Activated CD8-positive, alpha-beta T cell treated with anti-CD3 and anti-CD28 coated beads for 36 hours (primary cell): ENCODE measurements at regions not wholly inside any gene's neighbourhood (a gene's known extent, or its start where the extent isn't known, plus 50 kb on each side); places are given as distances from the start of the nearest gene placed in this dataset.

Experiments used
- ATAC-seq: fragments of 200-7000 bp; cut with Tn5 transposase; one replicate; pipeline ENCODE4 v1.10.0; 2021; ENCODE audit warnings: mild to moderate bottlenecking, moderate library complexity
- CTCF ChIA-PET: fragments of 350-600 bp; sonication (Branson Sonifier 250); formaldehyde crosslinking; loops from one replicate; lab custom pipeline; 2021; ENCODE audit warnings: antibody characterized with exemption; lab: Charles Lee
- POLR2A ChIA-PET: fragments of 350-600 bp; sonication (Branson Sonifier 250); formaldehyde crosslinking; loops from one replicate; lab custom pipeline; 2021; ENCODE audit warnings: antibody characterized with exemption; lab: Charles Lee
- DNase-seq: peaks from one replicate; pipeline ENCODE4 v3.0.0-alpha.2; 2020
- H3K27ac Mint-ChIP-seq: one replicate; pipeline ENCODE4 v1.8.0; 2021; ENCODE audit warnings: mild to moderate bottlenecking, mixed read lengths
- H3K27me3 Mint-ChIP-seq: one replicate; pipeline ENCODE4 v1.8.0; 2021; ENCODE audit warnings: mixed read lengths
- H3K36me3 Mint-ChIP-seq: one replicate; pipeline ENCODE4 v1.8.0; 2021; ENCODE audit warnings: low read depth, mixed read lengths
- H3K4me1 Mint-ChIP-seq: one replicate; pipeline ENCODE4 v1.8.0; 2021; ENCODE audit warnings: low read depth, mixed read lengths
- H3K4me3 Mint-ChIP-seq: one replicate; pipeline ENCODE4 v1.8.0; 2021; ENCODE audit warnings: mild to moderate bottlenecking, moderate library complexity, mixed read lengths
- H3K9me3 Mint-ChIP-seq: one replicate; pipeline ENCODE4 v1.8.0; 2021; ENCODE audit warnings: mixed read lengths
- CTCF ChIP-seq: fragments of 200-600 bp; IDR thresholded peaks from one replicate; pipeline ENCODE4 v1.8.0; 2022; ENCODE audit warnings: antibody characterized with exemption, mild to moderate bottlenecking
- intact Hi-C: fragments of 100-400 bp; cut with micrococcal nuclease; formaldehyde crosslinking; loops from one replicate; pipeline ENCODE4 v1.10.0; 2022

GRCh38 chr2:185240796-185241195 is 497.8 kb upstream of the FSIP2 start:
- Mint-ChIP-seq H3K4me1 (no peaks in the 10 kb centered on the region), H3K36me3 (no peaks in the 10 kb centered on the region), H3K27me3 (no peaks in the 10 kb centered on the region), H3K27ac (no peak overlapping the region), H3K4me3 (no peak overlapping the region), H3K9me3 (peaks cover 11% of the 10 kb centered on the region)
- intact Hi-C loops = no loop called here
- ChIA-PET CTCF (no interaction called here), POLR2A (no interaction called here)
- ATAC-seq (no peak), DNase-seq (no peak)
- no peak for TF ChIP-seq CTCF

GRCh38 chr2:185241556-185241955 is 497.0 kb upstream of the FSIP2 start:
- intact Hi-C loops = no loop called here
- DNase-seq (no peak), ATAC-seq (no peak)
- no peaks in the 10 kb centered on the region for H3K4me1 Mint-ChIP-seq
- no peak overlapping the region for H3K27ac Mint-ChIP-seq
- no peaks in the 10 kb centered on the region for H3K27me3 Mint-ChIP-seq
- ChIA-PET CTCF (no interaction called here), POLR2A (no interaction called here)
- H3K36me3 Mint-ChIP-seq = no peaks in the 10 kb centered on the region
- peaks cover 12% of the 10 kb centered on the region for H3K9me3 Mint-ChIP-seq
- H3K4me3 Mint-ChIP-seq = no peak overlapping the region
- no peak for TF ChIP-seq CTCF

GRCh38 chr2:185242462-185242861 is 496.1 kb upstream of the FSIP2 start:
- no peak for TF ChIP-seq CTCF
- ATAC-seq (no peak), DNase-seq (no peak)
- POLR2A ChIA-PET = no interaction called here
- CTCF ChIA-PET = no interaction called here
- H3K36me3 Mint-ChIP-seq = no peaks in the 10 kb centered on the region
- no peak overlapping the region for H3K27ac Mint-ChIP-seq
- intact Hi-C loops = no loop called here
- peaks cover 6% of the 10 kb centered on the region for H3K9me3 Mint-ChIP-seq
- no peaks in the 10 kb centered on the region for H3K27me3 Mint-ChIP-seq
- no peaks in the 10 kb centered on the region for H3K4me1 Mint-ChIP-seq
- H3K4me3 Mint-ChIP-seq = no peak overlapping the region

GRCh38 chr2:185245216-185245615 is 493.4 kb upstream of the FSIP2 start:
- CTCF ChIA-PET = no interaction called here
- Mint-ChIP-seq H3K4me1 (no peaks in the 10 kb centered on the region), H3K36me3 (no peaks in the 10 kb centered on the region), H3K9me3 (peaks cover 5% of the 10 kb centered on the region), H3K27me3 (no peaks in the 10 kb centered on the region), H3K27ac (no peak overlapping the region), H3K4me3 (no peak overlapping the region)
- ATAC-seq (no peak), DNase-seq (no peak)
- intact Hi-C loops = no loop called here
- TF ChIP-seq CTCF = no peak
- POLR2A ChIA-PET = no interaction called here

DNA sequence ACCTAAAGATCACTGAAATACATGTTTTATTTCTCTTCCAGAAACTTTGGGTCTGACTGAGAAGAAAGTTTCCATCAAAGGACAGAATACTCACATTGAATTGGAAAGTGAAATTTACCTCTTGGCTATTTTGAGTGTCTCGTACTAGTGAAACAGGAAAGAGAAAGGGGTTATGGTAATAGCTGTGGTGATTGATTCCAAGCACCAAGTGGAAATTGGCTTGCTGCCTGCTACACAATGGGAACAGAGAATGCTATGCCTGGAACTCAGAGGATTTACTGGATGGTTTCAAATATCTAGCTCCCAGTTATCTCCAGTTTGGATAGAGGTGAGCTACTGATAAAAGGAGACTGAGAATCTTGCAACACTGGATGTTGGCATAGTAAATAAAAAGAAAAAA is 492.8 kb upstream of the FSIP2 start:
- DNase-seq (no peak), ATAC-seq (no peak)
- Mint-ChIP-seq H3K27ac (no peak overlapping the region), H3K27me3 (no peaks in the 10 kb centered on the region), H3K36me3 (no peaks in the 10 kb centered on the region), H3K4me3 (no peak overlapping the region), H3K9me3 (peaks cover 5% of the 10 kb centered on the region), H3K4me1 (no peaks in the 10 kb centered on the region)
- ChIA-PET POLR2A (no interaction called here), CTCF (no interaction called here)
- no peak for TF ChIP-seq CTCF
- intact Hi-C loops = no loop called here
